Peyer's patch (tissue), 4 donors: ENCODE measurements at regions not wholly inside any gene's neighbourhood (a gene's known extent, or its start where the extent isn't known, plus 50 kb on each side); places are given as distances from the start of the nearest gene placed in this dataset.
A peak's percentile ranks its signal among the peaks of the same experiment; 100 is the strongest.

Source experiments
- DNase-seq, 3 donors: peaks; one replicate each; pipeline ENCODE4 v3.0.0-alpha.2; 2017 to 2019
- H3K27ac ChIP-seq, 4 donors: fragments of 200-600 bp; sonication (generic); one replicate each; pipeline ENCODE4 v1.5.1; 2016 to 2019
- H3K27me3 ChIP-seq, 2 donors: fragments of 200-600 bp; sonication (generic); one replicate each; pipeline ENCODE4 v1.5.1; 2019
- H3K36me3 ChIP-seq, 3 donors: fragments of 200-600 bp; sonication (generic); one replicate each; pipeline ENCODE4 v1.5.1; 2016 to 2019
- H3K4me1 ChIP-seq, 4 donors: fragments of 200-600 bp; sonication (generic); one replicate each; pipeline ENCODE4 v1.5.1; 2016 to 2019
- H3K4me3 ChIP-seq, 4 donors: fragments of 200-600 bp; sonication (generic); 1 replicate in 3 of 4; 2 replicates in 1 of 4; pipeline ENCODE4 v1.5.1; 2016 to 2019; ENCODE audit warnings: mild to moderate bottlenecking in 1 of 4
- H3K9me3 ChIP-seq, 4 donors: fragments of 200-600 bp; sonication (generic); one replicate each; pipeline ENCODE4 v1.5.1; 2016 to 2019; ENCODE audit warnings: mild to moderate bottlenecking in 1 of 4
- CTCF ChIP-seq, 6 experiments: fragments of 450-650 bp in 4 of 6; fragments of 200-600 bp in 2 of 6; sonication (generic) in 1 of 6; IDR thresholded peaks; one replicate each; pipeline ENCODE4 v1.5.1; 2017 to 2019; ENCODE audit warnings: antibody characterized with exemption in 6 of 6, mild to moderate bottlenecking in 3 of 6, moderate library complexity in 1 of 6
- POLR2A ChIP-seq, 2 donors: fragments of 450-650 bp; IDR thresholded peaks; one replicate each; pipeline ENCODE4 v1.5.1; 2017; ENCODE audit warnings: antibody characterized with exemption in 2 of 2, mild to moderate bottlenecking in 2 of 2, moderate library complexity in 2 of 2

- no peaks in the 10 kb centered on the region for H3K4me1 ChIP-seq
- no peaks in the 10 kb centered on the region for H3K9me3 ChIP-seq
- H3K27ac ChIP-seq, result no peak overlapping the region
- no peak overlapping the region for H3K4me3 ChIP-seq
- DNase-seq, result no peak
- no peaks in the 10 kb centered on the region for H3K27me3 ChIP-seq
- TF ChIP-seq POLR2A (IDR thresholded peaks at IDR 0.05), result no peak
- TF ChIP-seq CTCF (IDR thresholded peaks at IDR 0.05), result no peak
- no peaks in the 10 kb centered on the region for H3K36me3 ChIP-seq
Measured at GRCh38 chr2:136404176-136404575, 286.2 kb upstream of the CXCR4 start.

GRCh38 chr2:136402281-136402680 is 284.3 kb upstream of the CXCR4 start:
- TF ChIP-seq POLR2A (IDR thresholded peaks at IDR 0.05) (no peak), CTCF (IDR thresholded peaks at IDR 0.05) (no peak)
- no peak overlapping the region for H3K4me3 ChIP-seq
- H3K36me3 ChIP-seq, result no peaks in the 10 kb centered on the region
- no peak for DNase-seq
- H3K9me3 ChIP-seq, result no peaks in the 10 kb centered on the region
- no peak overlapping the region for H3K27ac ChIP-seq
- H3K4me1 ChIP-seq, result no peaks in the 10 kb centered on the region
- no peaks in the 10 kb centered on the region for H3K27me3 ChIP-seq

GRCh38 chr2:136399667-136400289 is 281.8 kb upstream of the CXCR4 start:
- Histone ChIP-seq H3K4me3 (no peak overlapping the region), H3K36me3 (no peaks in the 10 kb centered on the region), H3K9me3 (no peaks in the 10 kb centered on the region), H3K27me3 (no peaks in the 10 kb centered on the region), H3K27ac (no peak overlapping the region), H3K4me1 (no peaks in the 10 kb centered on the region)
- TF ChIP-seq POLR2A (IDR thresholded peaks at IDR 0.05), result no peak
- no peak for TF ChIP-seq CTCF (IDR thresholded peaks at IDR 0.05)
- no peak for DNase-seq

- no peak for TF ChIP-seq CTCF (IDR thresholded peaks at IDR 0.05)
- no peak for TF ChIP-seq POLR2A (IDR thresholded peaks at IDR 0.05)
- Histone ChIP-seq H3K27ac (no peak overlapping the region), H3K27me3 (no peaks in the 10 kb centered on the region), H3K4me3 (no peak overlapping the region), H3K4me1 (peaks cover 0 to 5% (median 0%) of the 10 kb centered on the region in 4 donors), H3K9me3 (no peaks in the 10 kb centered on the region), H3K36me3 (no peaks in the 10 kb centered on the region)
- no peak for DNase-seq
Measured at GRCh38 chr2:136395582-136395981, 277.6 kb upstream of the CXCR4 start.

- Histone ChIP-seq H3K27me3 (no peaks in the 10 kb centered on the region), H3K9me3 (no peaks in the 10 kb centered on the region), H3K27ac (peak overlapping the region in 1 of 4 donors; percentile 42), H3K4me3 (no peak overlapping the region), H3K4me1 (peaks cover 0 to 5% (median 0%) of the 10 kb centered on the region in 4 donors), H3K36me3 (no peaks in the 10 kb centered on the region)
- DNase-seq, result no peak
- TF ChIP-seq POLR2A (IDR thresholded peaks at IDR 0.05) (no peak), CTCF (IDR thresholded peaks at IDR 0.05) (no peak)
Measured at GRCh38 chr2:136394136-136395060, 276.4 kb upstream of the CXCR4 start.
